Hepatocyte (in vitro differentiated cells): ENCODE measurements at regions not wholly inside any gene's neighbourhood (a gene's known extent, or its start where the extent isn't known, plus 50 kb on each side); places are given as distances from the start of the nearest gene placed in this dataset.
"Not testable (repeated sequence)": the region's sequence is repeated elsewhere in the genome, so short reads cannot be mapped to it uniquely, and the experiment has no call there.

Experiments used
- EZH2 ChIP-seq: fragments of 200-600 bp; sonication (generic); IDR thresholded peaks from 2 replicates; pipeline ENCODE4 v1.6.1; 2016; ENCODE audit warnings: antibody characterized with exemption, mild to moderate bottlenecking, borderline replicate concordance
- TF ChIP-seq, protein P1 (sequence below): fragments of 200-600 bp; sonication (generic); IDR thresholded peaks from 2 replicates; pipeline ENCODE4 v1.5.1; 2016; ENCODE audit warnings: antibody characterized with exemption, mild to moderate bottlenecking; ENCODE audit not compliant: poor library complexity

- TF ChIP-seq, protein P1, sequence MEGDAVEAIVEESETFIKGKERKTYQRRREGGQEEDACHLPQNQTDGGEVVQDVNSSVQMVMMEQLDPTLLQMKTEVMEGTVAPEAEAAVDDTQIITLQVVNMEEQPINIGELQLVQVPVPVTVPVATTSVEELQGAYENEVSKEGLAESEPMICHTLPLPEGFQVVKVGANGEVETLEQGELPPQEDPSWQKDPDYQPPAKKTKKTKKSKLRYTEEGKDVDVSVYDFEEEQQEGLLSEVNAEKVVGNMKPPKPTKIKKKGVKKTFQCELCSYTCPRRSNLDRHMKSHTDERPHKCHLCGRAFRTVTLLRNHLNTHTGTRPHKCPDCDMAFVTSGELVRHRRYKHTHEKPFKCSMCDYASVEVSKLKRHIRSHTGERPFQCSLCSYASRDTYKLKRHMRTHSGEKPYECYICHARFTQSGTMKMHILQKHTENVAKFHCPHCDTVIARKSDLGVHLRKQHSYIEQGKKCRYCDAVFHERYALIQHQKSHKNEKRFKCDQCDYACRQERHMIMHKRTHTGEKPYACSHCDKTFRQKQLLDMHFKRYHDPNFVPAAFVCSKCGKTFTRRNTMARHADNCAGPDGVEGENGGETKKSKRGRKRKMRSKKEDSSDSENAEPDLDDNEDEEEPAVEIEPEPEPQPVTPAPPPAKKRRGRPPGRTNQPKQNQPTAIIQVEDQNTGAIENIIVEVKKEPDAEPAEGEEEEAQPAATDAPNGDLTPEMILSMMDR, result not testable (repeated sequence)
- not testable (repeated sequence) for TF ChIP-seq EZH2
These were observed 154.3 kb downstream of the TMEM121 start for GRCh38 chr14:105680736-105681098.
